SK-N-MC (cell line): ENCODE measurements at regions not wholly inside any gene's neighbourhood (a gene's known extent, or its start where the extent isn't known, plus 50 kb on each side); places are given as distances from the start of the nearest gene placed in this dataset.

ENCODE experiments used
- EZH2 ChIP-seq: fragments of 200-600 bp; sonication (generic); IDR thresholded peaks from one replicate; pipeline ENCODE4 v1.6.1; 2017; ENCODE audit warnings: antibody characterized with exemption
- FOXP2 ChIP-seq: optimal IDR thresholded peaks from 2 replicates; pipeline ENCODE3; 2011; ENCODE audit warnings: mild to moderate bottlenecking, moderate library complexity; ENCODE audit not compliant: insufficient read depth; ENCODE audit errors: extremely low read length, control extremely low read depth
- POLR2AphosphoS5 ChIP-seq: IDR thresholded peaks from 2 replicates; pipeline ENCODE4 v1.6.1; 2012; ENCODE audit warnings: mild to moderate bottlenecking, low read depth, low read length, borderline replicate concordance

GRCh38 chr4:1491328-1492141 is 85.3 kb upstream of the NKX1-1 start:
- no peak for TF ChIP-seq EZH2
- TF ChIP-seq POLR2AphosphoS5 = no peak
- TF ChIP-seq FOXP2 = no peak
